ENCODE measurements at regions not wholly inside any gene's neighbourhood (a gene's known extent, or its start where the extent isn't known, plus 50 kb on each side); places are given as distances from the start of the nearest gene placed in this dataset.

GRCh38 chr10:121088524-121088923 is 237.4 kb downstream of the WDR11 start:
- no peaks in the 10 kb centered on the region for H4K20me1 ChIP-seq
- H3K27me3 ChIP-seq: no peaks in the 10 kb centered on the region
- H3K4me3 ChIP-seq: no peak overlapping the region
- H3K9me3 ChIP-seq: no peaks in the 10 kb centered on the region
- no peaks in the 10 kb centered on the region for H3K36me3 ChIP-seq
- no peak overlapping the region for H3K9ac ChIP-seq
- no peak for TF ChIP-seq Cebpa-rat (IDR thresholded peaks at IDR 0.05)
- no peak overlapping the region for H3K27ac ChIP-seq
- H3K4me1 ChIP-seq: peaks cover 12% of the 10 kb centered on the region
- no peak overlapping the region for H3K4me2 ChIP-seq

- Histone ChIP-seq H3K9ac (no peak overlapping the region), H3K4me2 (no peak overlapping the region), H3K4me3 (no peak overlapping the region), H3K36me3 (no peaks in the 10 kb centered on the region), H3K4me1 (peaks cover 12% of the 10 kb centered on the region), H3K27ac (no peak overlapping the region), H4K20me1 (no peaks in the 10 kb centered on the region), H3K27me3 (no peaks in the 10 kb centered on the region), H3K9me3 (no peaks in the 10 kb centered on the region)
- TF ChIP-seq Cebpa-rat (IDR thresholded peaks at IDR 0.05): no peak
Measured at GRCh38 chr10:121089434-121089833, 238.3 kb downstream of the WDR11 start.

GRCh38 chr10:121091961-121092719 is 241.0 kb downstream of the WDR11 start:
- Histone ChIP-seq H3K27ac (no peak overlapping the region), H4K20me1 (no peaks in the 10 kb centered on the region), H3K9ac (no peak overlapping the region), H3K4me3 (no peak overlapping the region), H3K27me3 (no peaks in the 10 kb centered on the region), H3K4me1 (peaks cover 12% of the 10 kb centered on the region), H3K9me3 (no peaks in the 10 kb centered on the region), H3K36me3 (no peaks in the 10 kb centered on the region), H3K4me2 (no peak overlapping the region)
- no peak for TF ChIP-seq Cebpa-rat (IDR thresholded peaks at IDR 0.05)

GRCh38 chr10:121092720-121093095 is 241.5 kb downstream of the WDR11 start:
- Histone ChIP-seq H3K4me1 (peaks cover 12% of the 10 kb centered on the region), H4K20me1 (no peaks in the 10 kb centered on the region), H3K9ac (no peak overlapping the region), H3K36me3 (no peaks in the 10 kb centered on the region), H3K27me3 (no peaks in the 10 kb centered on the region), H3K4me3 (no peak overlapping the region), H3K4me2 (no peak overlapping the region), H3K27ac (no peak overlapping the region), H3K9me3 (no peaks in the 10 kb centered on the region)
- TF ChIP-seq Cebpa-rat (IDR thresholded peaks at IDR 0.05): no peak

GRCh38 chr10:121096617-121097431 is 245.7 kb downstream of the WDR11 start:
- no peak for TF ChIP-seq Cebpa-rat (IDR thresholded peaks at IDR 0.05)
- Histone ChIP-seq H3K27ac (no peak overlapping the region), H4K20me1 (no peaks in the 10 kb centered on the region)

GRCh38 chr10:121098211-121098610 is 247.0 kb downstream of the WDR11 start:
- no peaks in the 10 kb centered on the region for H3K9me3 ChIP-seq
- H3K36me3 ChIP-seq: no peaks in the 10 kb centered on the region
- no peak overlapping the region for H3K9ac ChIP-seq
- no peaks in the 10 kb centered on the region for H4K20me1 ChIP-seq
- H3K27me3 ChIP-seq: no peaks in the 10 kb centered on the region
- H3K4me3 ChIP-seq: no peak overlapping the region
- H3K27ac ChIP-seq: no peak overlapping the region
- H3K4me2 ChIP-seq: no peak overlapping the region
- no peak for TF ChIP-seq Cebpa-rat (IDR thresholded peaks at IDR 0.05)
- no peaks in the 10 kb centered on the region for H3K4me1 ChIP-seq

More at GRCh38 chr10:121096617-121097431, 245.7 kb downstream of the WDR11 start:
- Histone ChIP-seq H3K36me3 (no peaks in the 10 kb centered on the region), H3K4me1 (no peaks in the 10 kb centered on the region), H3K4me2 (no peak overlapping the region), H3K4me3 (no peak overlapping the region), H3K9me3 (no peaks in the 10 kb centered on the region), H3K9ac (no peak overlapping the region), H3K27me3 (no peaks in the 10 kb centered on the region)

GRCh38 chr10:121098751-121099150 is 247.6 kb downstream of the WDR11 start:
- Histone ChIP-seq H3K27me3 (no peaks in the 10 kb centered on the region), H3K4me3 (no peak overlapping the region), H3K9me3 (no peaks in the 10 kb centered on the region), H3K9ac (no peak overlapping the region), H3K4me1 (no peaks in the 10 kb centered on the region), H3K36me3 (no peaks in the 10 kb centered on the region), H4K20me1 (no peaks in the 10 kb centered on the region), H3K4me2 (no peak overlapping the region), H3K27ac (no peak overlapping the region)
- no peak for TF ChIP-seq Cebpa-rat (IDR thresholded peaks at IDR 0.05)

- TF ChIP-seq Cebpa-rat (IDR thresholded peaks at IDR 0.05): no peak
- no peak overlapping the region for H3K4me3 ChIP-seq
- no peaks in the 10 kb centered on the region for H4K20me1 ChIP-seq
- H3K9me3 ChIP-seq: no peaks in the 10 kb centered on the region
- no peaks in the 10 kb centered on the region for H3K36me3 ChIP-seq
- H3K27ac ChIP-seq: no peak overlapping the region
- H3K9ac ChIP-seq: no peak overlapping the region
- H3K4me1 ChIP-seq: no peaks in the 10 kb centered on the region
- no peaks in the 10 kb centered on the region for H3K27me3 ChIP-seq
- H3K4me2 ChIP-seq: no peak overlapping the region
Measured at GRCh38 chr10:121099181-121099580, 248.0 kb downstream of the WDR11 start.

- Histone ChIP-seq H3K4me2 (no peak overlapping the region), H3K4me1 (no peaks in the 10 kb centered on the region), H3K9ac (no peak overlapping the region), H3K9me3 (no peaks in the 10 kb centered on the region), H3K4me3 (no peak overlapping the region), H4K20me1 (no peaks in the 10 kb centered on the region), H3K36me3 (no peaks in the 10 kb centered on the region), H3K27me3 (no peaks in the 10 kb centered on the region), H3K27ac (no peak overlapping the region)
- TF ChIP-seq Cebpa-rat (IDR thresholded peaks at IDR 0.05): no peak
Measured at GRCh38 chr10:121099592-121099991, 248.4 kb downstream of the WDR11 start.

- Histone ChIP-seq H3K9ac (no peak overlapping the region), H3K36me3 (no peaks in the 10 kb centered on the region), H3K27ac (no peak overlapping the region), H3K4me2 (no peak overlapping the region), H3K4me1 (no peaks in the 10 kb centered on the region), H3K27me3 (no peaks in the 10 kb centered on the region), H3K4me3 (no peak overlapping the region), H4K20me1 (no peaks in the 10 kb centered on the region), H3K9me3 (no peaks in the 10 kb centered on the region)
- TF ChIP-seq Cebpa-rat (IDR thresholded peaks at IDR 0.05): no peak
Measured at GRCh38 chr10:121101561-121101960, 250.4 kb downstream of the WDR11 start.

Data from BLaER1 (cell line).